Activated naive CD4-positive, alpha-beta T cell treated with anti-CD3 and anti-CD28 coated beads, Interleukin-2, amount 10 ng/mL, durations not matched to agents 7 days and 5 days (primary cell): ENCODE measurements at regions not wholly inside any gene's neighbourhood (a gene's known extent, or its start where the extent isn't known, plus 50 kb on each side); places are given as distances from the start of the nearest gene placed in this dataset.

Experiments
- CTCF ChIA-PET: fragments of 350-600 bp; sonication (Branson Sonifier 250); formaldehyde crosslinking; loops from one replicate; lab custom pipeline; 2021; ENCODE audit warnings: antibody characterized with exemption; lab: Charles Lee
- DNase-seq: peaks from one replicate; pipeline ENCODE4 v3.0.0-alpha.2; 2020
- H3K27ac Mint-ChIP-seq: one replicate; pipeline ENCODE4 v1.8.0; 2021; ENCODE audit warnings: mild to moderate bottlenecking, moderate library complexity, mixed read lengths
- H3K27me3 Mint-ChIP-seq: one replicate; pipeline ENCODE4 v1.8.0; 2021; ENCODE audit warnings: mild to moderate bottlenecking, mixed read lengths
- H3K36me3 Mint-ChIP-seq: one replicate; pipeline ENCODE4 v1.8.0; 2021; ENCODE audit warnings: mixed read lengths
- H3K4me1 Mint-ChIP-seq: one replicate; pipeline ENCODE4 v1.8.0; 2021; ENCODE audit warnings: mixed read lengths
- H3K4me3 Mint-ChIP-seq: one replicate; pipeline ENCODE4 v1.8.0; 2021; ENCODE audit warnings: mild to moderate bottlenecking, moderate library complexity, mixed read lengths
- H3K9me3 Mint-ChIP-seq: one replicate; pipeline ENCODE4 v1.8.0; 2021; ENCODE audit warnings: mixed read lengths

- no peaks in the 10 kb centered on the region for H3K4me1 Mint-ChIP-seq
- CTCF ChIA-PET: no interaction called here
- no peak overlapping the region for H3K4me3 Mint-ChIP-seq
- peaks cover 13% of the 10 kb centered on the region for H3K27me3 Mint-ChIP-seq
- H3K9me3 Mint-ChIP-seq: no peaks in the 10 kb centered on the region
- DNase-seq: no peak
- H3K27ac Mint-ChIP-seq: no peak overlapping the region
- H3K36me3 Mint-ChIP-seq: no peaks in the 10 kb centered on the region
Measured at GRCh38 chr1:30290581-30290980, 432.8 kb downstream of the MATN1 start.

GRCh38 chr1:30287976-30288375 is 435.4 kb downstream of the MATN1 start:
- Mint-ChIP-seq H3K27ac (no peak overlapping the region), H3K9me3 (peaks cover 1% of the 10 kb centered on the region), H3K4me3 (no peak overlapping the region), H3K36me3 (no peaks in the 10 kb centered on the region), H3K27me3 (peaks cover 7% of the 10 kb centered on the region), H3K4me1 (peaks cover 8% of the 10 kb centered on the region)
- CTCF ChIA-PET: no interaction called here
- DNase-seq: no peak

- Mint-ChIP-seq H3K27me3 (peaks cover 7% of the 10 kb centered on the region), H3K36me3 (no peaks in the 10 kb centered on the region), H3K27ac (no peak overlapping the region), H3K9me3 (peaks cover 1% of the 10 kb centered on the region), H3K4me1 (peaks cover 12% of the 10 kb centered on the region), H3K4me3 (no peak overlapping the region)
- CTCF ChIA-PET: no interaction called here
- DNase-seq: no peak
Measured at GRCh38 chr1:30286988-30287839, 436.2 kb downstream of the MATN1 start.

GRCh38 chr1:30286241-30286987 is 437.0 kb downstream of the MATN1 start:
- H3K4me3 Mint-ChIP-seq: no peak overlapping the region
- peaks cover 12% of the 10 kb centered on the region for H3K4me1 Mint-ChIP-seq
- H3K27ac Mint-ChIP-seq: no peak overlapping the region
- CTCF ChIA-PET: no interaction called here
- H3K36me3 Mint-ChIP-seq: no peaks in the 10 kb centered on the region
- peaks cover 7% of the 10 kb centered on the region for H3K27me3 Mint-ChIP-seq
- DNase-seq: no peak
- peaks cover 1% of the 10 kb centered on the region for H3K9me3 Mint-ChIP-seq

- H3K27me3 Mint-ChIP-seq: peaks cover 10% of the 10 kb centered on the region
- peaks cover 12% of the 10 kb centered on the region for H3K4me1 Mint-ChIP-seq
- H3K27ac Mint-ChIP-seq: no peak overlapping the region
- DNase-seq: no peak
- no peak overlapping the region for H3K4me3 Mint-ChIP-seq
- CTCF ChIA-PET: no interaction called here
- peaks cover 1% of the 10 kb centered on the region for H3K9me3 Mint-ChIP-seq
- no peaks in the 10 kb centered on the region for H3K36me3 Mint-ChIP-seq
Measured at GRCh38 chr1:30285501-30285932, 437.9 kb downstream of the MATN1 start.

GRCh38 chr1:30284728-30285475 is 438.5 kb downstream of the MATN1 start:
- DNase-seq: no peak
- CTCF ChIA-PET: no interaction called here
- Mint-ChIP-seq H3K4me1 (peaks cover 12% of the 10 kb centered on the region), H3K27me3 (peaks cover 12% of the 10 kb centered on the region), H3K27ac (no peak overlapping the region), H3K9me3 (peaks cover 1% of the 10 kb centered on the region), H3K4me3 (no peak overlapping the region), H3K36me3 (no peaks in the 10 kb centered on the region)

- peaks cover 1% of the 10 kb centered on the region for H3K9me3 Mint-ChIP-seq
Measured at GRCh38 chr1:30284226-30284625, 439.2 kb downstream of the MATN1 start.

GRCh38 chr1:30283199-30283962 is 440.0 kb downstream of the MATN1 start:
- H3K36me3 Mint-ChIP-seq: no peaks in the 10 kb centered on the region
- H3K4me3 Mint-ChIP-seq: no peak overlapping the region
- peaks cover 1% of the 10 kb centered on the region for H3K9me3 Mint-ChIP-seq
- DNase-seq: no peak
- CTCF ChIA-PET: no interaction called here
- H3K4me1 Mint-ChIP-seq: peaks cover 12% of the 10 kb centered on the region
- H3K27me3 Mint-ChIP-seq: peaks cover 12% of the 10 kb centered on the region
- no peak overlapping the region for H3K27ac Mint-ChIP-seq

More at GRCh38 chr1:30284226-30284625, 439.2 kb downstream of the MATN1 start:
- Mint-ChIP-seq H3K4me3 (no peak overlapping the region), H3K27me3 (peaks cover 12% of the 10 kb centered on the region), H3K36me3 (no peaks in the 10 kb centered on the region), H3K4me1 (peaks cover 12% of the 10 kb centered on the region), H3K27ac (no peak overlapping the region)
- CTCF ChIA-PET: no interaction called here
- DNase-seq: no peak

- Mint-ChIP-seq H3K9me3 (peaks cover 1% of the 10 kb centered on the region), H3K27ac (no peak overlapping the region), H3K27me3 (peaks cover 9% of the 10 kb centered on the region), H3K36me3 (no peaks in the 10 kb centered on the region), H3K4me1 (peaks cover 12% of the 10 kb centered on the region), H3K4me3 (no peak overlapping the region)
- DNase-seq: no peak
- CTCF ChIA-PET: no interaction called here
Measured at GRCh38 chr1:30280572-30280971, 442.8 kb downstream of the MATN1 start.

GRCh38 chr1:30277911-30278310 is 445.5 kb downstream of the MATN1 start:
- CTCF ChIA-PET: no interaction called here
- Mint-ChIP-seq H3K27me3 (peaks cover 9% of the 10 kb centered on the region), H3K9me3 (no peaks in the 10 kb centered on the region), H3K4me3 (no peak overlapping the region), H3K4me1 (peaks cover 3% of the 10 kb centered on the region), H3K27ac (no peak overlapping the region), H3K36me3 (no peaks in the 10 kb centered on the region)
- DNase-seq: no peak

- DNase-seq: no peak
- H3K27me3 Mint-ChIP-seq: peaks cover 9% of the 10 kb centered on the region
- H3K4me1 Mint-ChIP-seq: no peaks in the 10 kb centered on the region
- no peak overlapping the region for H3K4me3 Mint-ChIP-seq
- no peak overlapping the region for H3K27ac Mint-ChIP-seq
- no peaks in the 10 kb centered on the region for H3K9me3 Mint-ChIP-seq
- H3K36me3 Mint-ChIP-seq: no peaks in the 10 kb centered on the region
- CTCF ChIA-PET: no interaction called here
Measured at GRCh38 chr1:30277415-30277814, 446.0 kb downstream of the MATN1 start.

GRCh38 chr1:30275926-30276764 is 447.2 kb downstream of the MATN1 start:
- no peaks in the 10 kb centered on the region for H3K36me3 Mint-ChIP-seq
- no peaks in the 10 kb centered on the region for H3K9me3 Mint-ChIP-seq
- CTCF ChIA-PET: no interaction called here
- no peak overlapping the region for H3K4me3 Mint-ChIP-seq
- no peak overlapping the region for H3K27ac Mint-ChIP-seq
- no peaks in the 10 kb centered on the region for H3K4me1 Mint-ChIP-seq
- peaks cover 9% of the 10 kb centered on the region for H3K27me3 Mint-ChIP-seq
- no peak for DNase-seq

- DNase-seq: no peak
- H3K4me3 Mint-ChIP-seq: no peak overlapping the region
- H3K9me3 Mint-ChIP-seq: no peaks in the 10 kb centered on the region
- H3K27ac Mint-ChIP-seq: no peak overlapping the region
- no peaks in the 10 kb centered on the region for H3K36me3 Mint-ChIP-seq
- CTCF ChIA-PET: no interaction called here
- H3K27me3 Mint-ChIP-seq: peaks cover 11% of the 10 kb centered on the region
- no peaks in the 10 kb centered on the region for H3K4me1 Mint-ChIP-seq
Measured at GRCh38 chr1:30274976-30275621, 448.3 kb downstream of the MATN1 start.
